MG63 (cell line): ENCODE measurements at regions not wholly inside any gene's neighbourhood (a gene's known extent, or its start where the extent isn't known, plus 50 kb on each side); places are given as distances from the start of the nearest gene placed in this dataset.

ENCODE experiments used
- DNase-seq: peaks from one replicate; pipeline ENCODE4 v3.0.0-alpha.2; 2020
- H3K27me3 ChIP-seq: fragments of 250-450 bp; sonication (Bioruptor Pico); 2 replicates; pipeline ENCODE4 v1.5.1; 2020; ENCODE audit warnings: mild to moderate bottlenecking, moderate library complexity
- H3K36me3 ChIP-seq: fragments of 250-450 bp; sonication (Bioruptor Pico); 2 replicates; pipeline ENCODE4 v1.5.1; 2020; ENCODE audit warnings: mild to moderate bottlenecking, moderate library complexity
- H3K4me3 ChIP-seq: fragments of 250-450 bp; sonication (Bioruptor Pico); 2 replicates; pipeline ENCODE4 v1.5.1; 2020; ENCODE audit warnings: mild to moderate bottlenecking, moderate library complexity
- H3K9me3 ChIP-seq: fragments of 250-450 bp; sonication (Bioruptor Pico); 2 replicates; pipeline ENCODE4 v1.5.1; 2020; ENCODE audit warnings: mild to moderate bottlenecking, moderate library complexity

GRCh38 chr10:128540781-128541761, 414.8 kb upstream of the MKI67 start:
- H3K27me3 ChIP-seq, result peaks cover 20% of the 10 kb centered on the region
- peak; percentile 16 for DNase-seq
- H3K36me3 ChIP-seq, result no peaks in the 10 kb centered on the region
- peak overlapping the region; percentile 10; the same call in 1 of the 2 replicates for H3K4me3 ChIP-seq
- no peaks in the 10 kb centered on the region for H3K9me3 ChIP-seq

GRCh38 chr10:128541926-128542475, 415.8 kb upstream of the MKI67 start:
- Histone ChIP-seq H3K27me3 (peaks cover 17% of the 10 kb centered on the region), H3K4me3 (no peak overlapping the region), H3K9me3 (no peaks in the 10 kb centered on the region), H3K36me3 (no peaks in the 10 kb centered on the region)
- no peak for DNase-seq

GRCh38 chr10:128542659-128543058, 416.4 kb upstream of the MKI67 start:
- no peaks in the 10 kb centered on the region for H3K9me3 ChIP-seq

GRCh38 chr10:128543151-128543550, 416.9 kb upstream of the MKI67 start:
- no peaks in the 10 kb centered on the region for H3K36me3 ChIP-seq
- H3K27me3 ChIP-seq, result peaks cover 7% of the 10 kb centered on the region
- DNase-seq, result no peak
- no peak overlapping the region for H3K4me3 ChIP-seq
- no peaks in the 10 kb centered on the region for H3K9me3 ChIP-seq

More at GRCh38 chr10:128542659-128543058, 416.4 kb upstream of the MKI67 start:
- H3K36me3 ChIP-seq, result no peaks in the 10 kb centered on the region
- no peak overlapping the region for H3K4me3 ChIP-seq
- H3K27me3 ChIP-seq, result peaks cover 10% of the 10 kb centered on the region
- no peak for DNase-seq

DNA sequence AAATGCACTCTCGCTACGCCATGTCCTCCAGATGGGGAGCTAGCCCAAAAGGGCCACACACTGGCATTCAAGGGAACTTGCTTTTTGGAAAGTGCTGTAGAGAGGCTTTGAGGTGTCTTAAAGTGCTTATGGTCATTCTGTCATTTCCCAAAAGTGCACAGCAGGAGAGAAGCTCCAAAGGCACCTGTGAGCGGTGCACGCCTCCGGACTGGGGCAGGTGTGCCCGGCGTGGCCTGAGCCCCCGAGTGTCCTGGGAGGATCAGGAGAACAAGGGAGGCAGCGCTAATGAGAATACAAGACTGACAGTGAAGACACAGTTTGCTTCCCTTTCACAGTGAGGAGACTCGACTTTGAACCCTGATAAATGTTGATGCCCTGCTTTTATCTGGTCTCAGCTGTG, 419.0 kb upstream of the MKI67 start:
- H3K9me3 ChIP-seq, result no peaks in the 10 kb centered on the region
- H3K27me3 ChIP-seq, result no peaks in the 10 kb centered on the region
- H3K4me3 ChIP-seq, result no peak overlapping the region
- H3K36me3 ChIP-seq, result no peaks in the 10 kb centered on the region
- no peak for DNase-seq

GRCh38 chr10:128546651-128547165, 420.5 kb upstream of the MKI67 start:
- Histone ChIP-seq H3K27me3 (no peaks in the 10 kb centered on the region), H3K9me3 (no peaks in the 10 kb centered on the region), H3K4me3 (no peak overlapping the region), H3K36me3 (no peaks in the 10 kb centered on the region)
- no peak for DNase-seq

DNA sequence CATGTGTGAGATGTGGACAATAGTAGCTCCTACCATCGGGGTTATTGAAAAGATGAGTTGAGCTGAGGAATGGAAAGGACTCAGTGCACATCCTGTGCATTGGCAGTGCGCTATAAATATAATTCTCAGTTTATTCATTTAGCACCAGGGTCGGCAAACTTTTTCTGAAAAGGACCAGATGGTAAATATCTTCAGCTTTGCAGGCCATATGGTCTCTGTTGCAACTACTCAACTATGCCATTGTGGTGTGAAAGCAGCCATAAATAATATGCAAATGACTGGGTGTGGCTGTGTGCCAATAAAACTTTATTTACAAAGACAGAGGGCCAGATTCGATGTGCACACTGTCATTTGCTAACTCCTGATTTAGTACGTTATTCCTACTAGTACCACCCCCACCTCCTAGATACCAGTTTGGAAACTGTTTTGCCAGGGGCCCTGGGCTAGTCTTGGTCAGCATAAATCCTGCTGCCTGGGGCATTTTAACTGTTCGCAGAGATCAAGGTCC, 422.9 kb upstream of the MKI67 start:
- no peak overlapping the region for H3K4me3 ChIP-seq
- DNase-seq, result no peak
- no peaks in the 10 kb centered on the region for H3K9me3 ChIP-seq
- no peaks in the 10 kb centered on the region for H3K36me3 ChIP-seq
- no peaks in the 10 kb centered on the region for H3K27me3 ChIP-seq

GRCh38 chr10:128550045-128550444, 423.8 kb upstream of the MKI67 start:
- Histone ChIP-seq H3K9me3 (no peaks in the 10 kb centered on the region), H3K27me3 (no peaks in the 10 kb centered on the region), H3K36me3 (no peaks in the 10 kb centered on the region), H3K4me3 (no peak overlapping the region)
- no peak for DNase-seq

GRCh38 chr10:128551475-128551874, 425.3 kb upstream of the MKI67 start:
- Histone ChIP-seq H3K4me3 (no peak overlapping the region), H3K36me3 (no peaks in the 10 kb centered on the region), H3K9me3 (no peaks in the 10 kb centered on the region), H3K27me3 (peaks cover 5% of the 10 kb centered on the region; the same call in 1 of the 2 replicates)
- no peak for DNase-seq

- Histone ChIP-seq H3K27me3 (peaks cover 5% of the 10 kb centered on the region; the same call in 1 of the 2 replicates), H3K4me3 (no peak overlapping the region), H3K36me3 (no peaks in the 10 kb centered on the region), H3K9me3 (no peaks in the 10 kb centered on the region)
- no peak for DNase-seq
These were observed 427.5 kb upstream of the MKI67 start for GRCh38 chr10:128553755-128554154.

- Histone ChIP-seq H3K9me3 (no peaks in the 10 kb centered on the region), H3K36me3 (no peaks in the 10 kb centered on the region), H3K27me3 (peaks cover 5% of the 10 kb centered on the region; the same call in 1 of the 2 replicates), H3K4me3 (no peak overlapping the region)
- DNase-seq, result no peak
These were observed 430.2 kb upstream of the MKI67 start for GRCh38 chr10:128556182-128557110.

DNA sequence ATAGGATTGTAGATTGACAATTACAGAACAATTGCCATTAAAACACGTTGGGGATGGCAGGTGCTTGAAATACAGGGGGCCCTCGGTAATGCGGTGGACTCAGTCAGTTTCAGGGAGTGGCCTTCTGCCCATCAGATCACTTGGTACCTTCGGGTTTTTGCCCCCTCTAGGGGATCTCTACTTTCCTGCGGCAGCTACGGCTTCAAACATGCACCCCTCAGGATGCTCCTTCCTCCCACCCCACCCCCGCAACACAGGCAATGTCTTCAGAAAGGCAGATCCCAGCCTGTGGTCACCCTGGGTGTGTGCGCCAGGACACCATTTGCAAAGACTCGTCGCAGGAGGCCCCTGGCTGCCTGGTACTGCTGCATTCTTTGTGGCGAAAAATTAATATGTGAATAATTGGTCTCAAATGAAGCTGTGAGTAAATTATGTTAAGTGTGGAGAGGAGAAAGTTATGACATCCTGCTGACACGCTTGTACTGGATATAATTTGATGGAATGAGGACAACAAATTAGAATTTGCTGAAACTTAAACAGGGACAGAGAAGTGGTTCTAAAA, 431.0 kb upstream of the MKI67 start:
- no peak overlapping the region for H3K4me3 ChIP-seq
- H3K36me3 ChIP-seq, result no peaks in the 10 kb centered on the region
- H3K27me3 ChIP-seq, result peaks cover 5% of the 10 kb centered on the region; the same call in 1 of the 2 replicates
- no peak for DNase-seq
- H3K9me3 ChIP-seq, result no peaks in the 10 kb centered on the region

DNA sequence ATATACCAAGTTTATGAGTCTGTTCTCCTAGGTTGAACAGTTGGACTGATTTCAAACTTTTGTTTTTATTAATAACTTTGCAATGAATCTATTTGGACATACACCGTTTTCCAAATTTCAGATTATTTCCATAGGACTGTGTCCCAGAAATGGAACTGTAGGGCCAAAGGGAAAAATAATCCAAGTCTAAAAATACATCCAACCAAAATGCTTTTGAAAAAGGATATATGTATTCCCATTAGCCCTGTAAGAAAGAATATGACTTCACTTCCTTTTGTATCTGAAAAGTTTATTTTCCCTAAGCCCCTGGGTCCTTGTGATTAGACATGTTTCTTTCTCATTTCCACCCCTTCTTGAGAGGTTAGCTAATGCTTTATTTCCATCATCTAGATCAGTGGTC, 434.2 kb upstream of the MKI67 start:
- no peak overlapping the region for H3K4me3 ChIP-seq
- H3K36me3 ChIP-seq, result no peaks in the 10 kb centered on the region
- no peaks in the 10 kb centered on the region for H3K9me3 ChIP-seq
- DNase-seq, result no peak
- H3K27me3 ChIP-seq, result peaks cover 5% of the 10 kb centered on the region; the same call in 1 of the 2 replicates

- DNase-seq, result no peak
- Histone ChIP-seq H3K36me3 (no peaks in the 10 kb centered on the region), H3K9me3 (no peaks in the 10 kb centered on the region), H3K27me3 (peaks cover 3% of the 10 kb centered on the region; the same call in 1 of the 2 replicates), H3K4me3 (no peak overlapping the region)
These were observed 434.8 kb upstream of the MKI67 start for GRCh38 chr10:128560993-128561392.

- Histone ChIP-seq H3K4me3 (no peak overlapping the region), H3K27me3 (no peaks in the 10 kb centered on the region), H3K36me3 (no peaks in the 10 kb centered on the region), H3K9me3 (no peaks in the 10 kb centered on the region)
- DNase-seq, result no peak
These were observed 437.2 kb upstream of the MKI67 start for GRCh38 chr10:128563387-128563786.

- no peaks in the 10 kb centered on the region for H3K36me3 ChIP-seq
- H3K27me3 ChIP-seq, result no peaks in the 10 kb centered on the region
- DNase-seq, result no peak
- H3K4me3 ChIP-seq, result no peak overlapping the region
- H3K9me3 ChIP-seq, result no peaks in the 10 kb centered on the region
These were observed 437.7 kb upstream of the MKI67 start for GRCh38 chr10:128563904-128564303.
